ENCODE measurements at regions not wholly inside any gene's neighbourhood (a gene's known extent, or its start where the extent isn't known, plus 50 kb on each side); places are given as distances from the start of the nearest gene placed in this dataset.
A peak's percentile ranks its signal among the peaks of the same experiment; 100 is the strongest.
"Not testable (repeated sequence)": the region's sequence is repeated elsewhere in the genome, so short reads cannot be mapped to it uniquely, and the experiment has no call there.

- H3K9me3 Mint-ChIP-seq = peaks cover 0 to 3% (median 0%) of the 10 kb centered on the region in 8 donors
- no peaks in the 10 kb centered on the region for H3K36me3 ChIP-seq (ENCODE audit: insufficient read depth, low read length)
- ChIA-PET POLR2A (ENCODE audit: partially characterized antibody) (no interaction called here), CTCF (ENCODE audit: partially characterized antibody) (no interaction called here)
- H3K27me3 ChIP-seq (ENCODE audit: insufficient read depth, low read length) = no peaks in the 10 kb centered on the region
- H3K4me3 ChIP-seq (ENCODE audit: low read length in 2 of 2) = no peak overlapping the region
- DNase-seq = no peak
- intact Hi-C loops (cut with micrococcal nuclease) = no loop called here
- no peak overlapping the region for H3K27ac Mint-ChIP-seq
- no peak overlapping the region for H3K4me3 Mint-ChIP-seq
- peaks cover 0 to 2% of the 10 kb centered on the region in 2 donors for H3K27me3 Mint-ChIP-seq
- H3K4me1 ChIP-seq (ENCODE audit: insufficient read depth, low read length) = no peaks in the 10 kb centered on the region
- peaks cover 0 to under 1% (median 0%) of the 10 kb centered on the region in 4 donors for H3K4me1 Mint-ChIP-seq
- H3K36me3 Mint-ChIP-seq = no peaks in the 10 kb centered on the region
- H3K27ac ChIP-seq (ENCODE audit: low read depth, low read length) = no peak overlapping the region
- H3K9me3 ChIP-seq (ENCODE audit: control insufficient read depth in 1 of 2, low read length in 2 of 2) = no peaks in the 10 kb centered on the region
These were observed 91.9 kb downstream of the MED10 start for GRCh38 chr5:6286404-6286803.

DNA sequence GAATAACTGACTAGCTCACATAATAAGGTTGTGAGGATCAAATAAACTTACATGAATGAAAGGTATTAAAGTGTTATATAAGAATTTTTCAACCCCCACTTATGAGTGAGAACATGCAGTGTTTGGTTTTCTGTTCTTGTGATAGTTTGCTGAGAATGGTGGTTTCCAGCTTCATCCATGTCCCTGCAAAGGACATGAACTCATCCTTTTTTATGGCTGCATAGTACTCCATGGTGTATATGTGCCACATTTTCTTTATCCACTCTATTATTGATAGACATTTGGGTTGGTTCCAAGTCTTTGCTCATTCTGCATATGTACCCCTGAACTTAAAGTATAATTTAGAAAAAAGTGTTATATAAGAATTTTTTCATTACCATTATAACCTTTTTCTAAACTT lies 93.9 kb downstream of the MED10 start:
- not testable (repeated sequence) for H3K36me3 Mint-ChIP-seq, H3K27ac Mint-ChIP-seq

GRCh38 chr5:6282352-6282751 lies 96.0 kb downstream of the MED10 start:
- intact Hi-C loops (cut with micrococcal nuclease) = no loop called here

More for the DNA sequence above, 93.9 kb downstream of the MED10 start:
- H3K4me1 Mint-ChIP-seq; H3K4me3 ChIP-seq (ENCODE audit: low read length in 2 of 2); intact Hi-C loops (cut with micrococcal nuclease); H3K27me3 Mint-ChIP-seq; H3K27ac ChIP-seq (ENCODE audit: low read depth, low read length); CTCF ChIA-PET (ENCODE audit: partially characterized antibody); H3K4me3 Mint-ChIP-seq; H3K9me3 ChIP-seq (ENCODE audit: control insufficient read depth in 1 of 2, low read length in 2 of 2); H3K27me3 ChIP-seq (ENCODE audit: insufficient read depth, low read length); H3K9me3 Mint-ChIP-seq; POLR2A ChIA-PET (ENCODE audit: partially characterized antibody); DNase-seq; H3K4me1 ChIP-seq (ENCODE audit: insufficient read depth, low read length); H3K36me3 ChIP-seq (ENCODE audit: insufficient read depth, low read length): not testable (repeated sequence)

DNA sequence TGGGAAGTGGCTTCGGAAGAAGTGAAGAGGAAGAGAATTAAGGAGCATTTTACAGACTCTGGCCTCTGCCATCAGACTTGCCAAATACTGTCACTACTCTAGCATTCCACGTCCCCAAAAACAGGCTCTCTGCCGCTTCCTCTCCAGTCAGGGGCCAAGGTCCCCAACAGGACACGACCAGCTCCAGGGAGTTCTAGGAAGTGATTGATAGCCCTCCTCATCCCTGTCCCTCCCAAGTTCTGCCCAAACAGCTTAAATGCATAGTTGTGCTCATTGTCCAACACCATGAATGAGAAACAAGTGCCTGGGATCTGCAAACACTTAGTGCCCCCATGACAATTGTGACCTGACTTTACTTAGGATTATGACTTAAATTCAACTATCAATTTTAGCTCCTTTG lies 96.5 kb downstream of the MED10 start:
- CTCF ChIA-PET (ENCODE audit: partially characterized antibody) = no interaction called here
- intact Hi-C loops (cut with micrococcal nuclease) = no loop called here
- peaks cover 0 to 3% (median 0%) of the 10 kb centered on the region in 8 donors for H3K9me3 Mint-ChIP-seq

More at GRCh38 chr5:6282352-6282751, 96.0 kb downstream of the MED10 start:
- Histone ChIP-seq H3K27ac (ENCODE audit: low read depth, low read length) (no peak overlapping the region), H3K27me3 (ENCODE audit: insufficient read depth, low read length) (no peaks in the 10 kb centered on the region), H3K9me3 (ENCODE audit: control insufficient read depth in 1 of 2, low read length in 2 of 2) (no peaks in the 10 kb centered on the region), H3K36me3 (ENCODE audit: insufficient read depth, low read length) (no peaks in the 10 kb centered on the region), H3K4me3 (ENCODE audit: low read length in 2 of 2) (no peak overlapping the region), H3K4me1 (ENCODE audit: insufficient read depth, low read length) (no peaks in the 10 kb centered on the region)
- Mint-ChIP-seq H3K36me3 (no peaks in the 10 kb centered on the region), H3K27me3 (peaks cover 6 to 8% of the 10 kb centered on the region in 2 donors), H3K4me1 (peaks cover 0 to 6% (median 2%) of the 10 kb centered on the region in 4 donors), H3K27ac (no peak overlapping the region), H3K9me3 (peaks cover 0 to 3% (median 0%) of the 10 kb centered on the region in 8 donors), H3K4me3 (no peak overlapping the region)
- CTCF ChIA-PET (ENCODE audit: partially characterized antibody) = no interaction called here
- no peak for DNase-seq
- POLR2A ChIA-PET (ENCODE audit: partially characterized antibody) = no interaction called here

DNA sequence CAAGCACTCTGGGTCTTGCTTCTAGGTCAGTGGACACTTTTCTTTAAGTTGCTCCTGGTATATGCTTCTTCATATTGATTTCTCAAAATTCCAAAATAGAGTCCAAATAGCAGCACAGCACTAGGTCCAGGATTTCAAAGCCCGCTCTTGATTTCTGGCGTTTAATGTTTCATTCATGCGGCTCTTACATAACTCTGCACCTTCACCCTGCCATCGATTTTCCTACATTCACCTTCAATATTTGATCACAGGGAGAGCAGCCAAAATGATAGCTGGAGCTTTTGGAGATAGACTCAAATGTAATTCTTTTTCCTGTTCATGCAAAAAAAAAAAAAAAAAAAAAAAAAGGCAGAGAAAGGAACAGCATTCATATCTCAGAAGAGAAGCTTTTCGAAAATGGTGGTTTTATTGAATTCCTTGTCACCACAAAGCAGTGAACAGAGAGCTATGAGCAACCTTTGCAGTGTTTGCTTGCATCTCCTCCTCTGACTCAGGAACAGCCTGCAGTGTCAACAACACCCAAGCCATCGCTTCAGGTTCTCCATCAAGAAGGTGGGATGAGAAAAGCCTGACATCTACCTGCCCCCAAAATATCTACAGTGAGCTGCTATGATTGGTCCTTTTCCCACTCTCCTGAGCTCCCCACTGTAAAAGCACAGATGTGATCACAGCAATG lies 97.8 kb downstream of the MED10 start:
- CTCF ChIA-PET (ENCODE audit: partially characterized antibody) = no interaction called here
- Histone ChIP-seq H3K27ac (ENCODE audit: low read depth, low read length) (no peak overlapping the region), H3K27me3 (ENCODE audit: insufficient read depth, low read length) (no peaks in the 10 kb centered on the region), H3K4me1 (ENCODE audit: insufficient read depth, low read length) (no peaks in the 10 kb centered on the region), H3K9me3 (ENCODE audit: control insufficient read depth in 1 of 2, low read length in 2 of 2) (no peaks in the 10 kb centered on the region), H3K36me3 (ENCODE audit: insufficient read depth, low read length) (no peaks in the 10 kb centered on the region), H3K4me3 (ENCODE audit: low read length in 2 of 2) (no peak overlapping the region)
- Mint-ChIP-seq H3K27me3 (peaks cover 6 to 9% of the 10 kb centered on the region in 2 donors), H3K27ac (no peak overlapping the region), H3K9me3 (peaks cover 0 to 3% (median 0%) of the 10 kb centered on the region in 8 donors), H3K4me3 (no peak overlapping the region), H3K4me1 (peaks cover 0 to 6% (median 2%) of the 10 kb centered on the region in 4 donors), H3K36me3 (no peaks in the 10 kb centered on the region)
- POLR2A ChIA-PET (ENCODE audit: partially characterized antibody) = no interaction called here
- DNase-seq = no peak
- intact Hi-C loops (cut with micrococcal nuclease) = no loop called here

More for the DNA sequence above, 96.5 kb downstream of the MED10 start:
- no peak for DNase-seq
- H3K27me3 Mint-ChIP-seq = peaks cover 6 to 8% of the 10 kb centered on the region in 2 donors
- no peak overlapping the region for H3K27ac ChIP-seq (ENCODE audit: low read depth, low read length)
- no peaks in the 10 kb centered on the region for H3K4me1 ChIP-seq (ENCODE audit: insufficient read depth, low read length)
- no peaks in the 10 kb centered on the region for H3K36me3 ChIP-seq (ENCODE audit: insufficient read depth, low read length)
- H3K4me3 ChIP-seq (ENCODE audit: low read length in 2 of 2) = no peak overlapping the region
- H3K27me3 ChIP-seq (ENCODE audit: insufficient read depth, low read length) = no peaks in the 10 kb centered on the region
- no peaks in the 10 kb centered on the region for H3K9me3 ChIP-seq (ENCODE audit: control insufficient read depth in 1 of 2, low read length in 2 of 2)
- no peaks in the 10 kb centered on the region for H3K36me3 Mint-ChIP-seq
- POLR2A ChIA-PET (ENCODE audit: partially characterized antibody) = no interaction called here
- H3K4me3 Mint-ChIP-seq = no peak overlapping the region
- no peak overlapping the region for H3K27ac Mint-ChIP-seq
- peaks cover 0 to 6% (median 2%) of the 10 kb centered on the region in 4 donors for H3K4me1 Mint-ChIP-seq

GRCh38 chr5:6279607-6280006 lies 98.7 kb downstream of the MED10 start:
- no peaks in the 10 kb centered on the region for H3K4me1 ChIP-seq (ENCODE audit: insufficient read depth, low read length)
- H3K27me3 Mint-ChIP-seq = peaks cover 6 to 10% of the 10 kb centered on the region in 2 donors
- ChIA-PET CTCF (ENCODE audit: partially characterized antibody) (no interaction called here), POLR2A (ENCODE audit: partially characterized antibody) (no interaction called here)
- peak overlapping the region in 1 of 7 donors; percentile 48 for H3K27ac Mint-ChIP-seq
- H3K36me3 ChIP-seq (ENCODE audit: insufficient read depth, low read length) = no peaks in the 10 kb centered on the region
- H3K9me3 ChIP-seq (ENCODE audit: control insufficient read depth in 1 of 2, low read length in 2 of 2) = no peaks in the 10 kb centered on the region
- no peak overlapping the region for H3K4me3 ChIP-seq (ENCODE audit: low read length in 2 of 2)
- H3K4me3 Mint-ChIP-seq = no peak overlapping the region
- H3K4me1 Mint-ChIP-seq = peaks cover 0 to 6% (median 2%) of the 10 kb centered on the region in 4 donors
- no peak for DNase-seq
- intact Hi-C loops (cut with micrococcal nuclease) = no loop called here
- no peak overlapping the region for H3K27ac ChIP-seq (ENCODE audit: low read depth, low read length)
- no peaks in the 10 kb centered on the region for H3K27me3 ChIP-seq (ENCODE audit: insufficient read depth, low read length)
- peaks cover 0 to 3% (median 0%) of the 10 kb centered on the region in 8 donors for H3K9me3 Mint-ChIP-seq
- no peaks in the 10 kb centered on the region for H3K36me3 Mint-ChIP-seq

DNA sequence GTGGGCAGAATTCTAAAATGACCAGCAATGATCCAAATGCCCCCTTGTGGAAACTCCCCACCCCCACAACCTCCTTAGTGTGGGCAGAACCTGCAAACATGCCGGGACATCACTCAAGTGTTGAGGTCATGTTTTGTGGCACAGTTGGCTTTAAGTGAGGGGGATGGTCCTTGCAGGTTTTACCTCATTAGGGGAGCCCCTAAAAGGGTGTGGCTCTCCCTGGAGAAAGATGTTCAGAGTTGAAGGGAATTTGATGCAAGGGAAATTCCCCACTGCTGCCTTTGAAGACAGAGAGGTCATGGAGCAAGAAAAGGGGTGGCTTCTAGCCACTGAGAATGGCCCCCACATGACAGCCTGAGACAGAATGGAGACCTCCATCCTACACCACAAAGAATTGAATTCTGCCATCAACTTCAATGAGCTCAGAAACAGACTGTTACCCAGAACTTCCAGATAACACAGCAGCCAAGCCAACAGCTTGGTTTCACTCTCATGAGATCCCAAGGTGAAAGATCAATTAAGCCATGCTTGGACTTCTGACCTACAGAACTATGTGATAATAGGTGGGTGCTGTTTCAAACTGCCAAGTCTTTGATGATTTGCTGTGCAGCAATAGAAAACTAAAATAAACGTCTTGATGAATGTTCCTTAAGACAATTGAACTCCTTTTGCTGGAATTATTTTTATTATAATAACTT lies 103.4 kb downstream of the MED10 start:
- Histone ChIP-seq H3K4me1 (ENCODE audit: insufficient read depth, low read length) (no peaks in the 10 kb centered on the region), H3K4me3 (ENCODE audit: low read length in 2 of 2) (no peak overlapping the region), H3K36me3 (ENCODE audit: insufficient read depth, low read length) (no peaks in the 10 kb centered on the region), H3K27me3 (ENCODE audit: insufficient read depth, low read length) (no peaks in the 10 kb centered on the region), H3K9me3 (ENCODE audit: control insufficient read depth in 1 of 2, low read length in 2 of 2) (no peaks in the 10 kb centered on the region), H3K27ac (ENCODE audit: low read depth, low read length) (no peak overlapping the region)
- ChIA-PET CTCF (ENCODE audit: partially characterized antibody) (no interaction called here), POLR2A (ENCODE audit: partially characterized antibody) (no interaction called here)
- H3K4me1 Mint-ChIP-seq = no peaks in the 10 kb centered on the region
- H3K4me3 Mint-ChIP-seq = no peak overlapping the region
- no peaks in the 10 kb centered on the region for H3K36me3 Mint-ChIP-seq
- peaks cover 7 to 10% of the 10 kb centered on the region in 2 donors for H3K27me3 Mint-ChIP-seq
- peaks cover 0 to 3% (median 0%) of the 10 kb centered on the region in 8 donors for H3K9me3 Mint-ChIP-seq
- intact Hi-C loops (cut with micrococcal nuclease) = no loop called here
- no peak overlapping the region for H3K27ac Mint-ChIP-seq
- no peak for DNase-seq

Data from CD4-positive, alpha-beta memory T cell (primary cell).